GM18951 (cell line): ENCODE measurements at regions not wholly inside any gene's neighbourhood (a gene's known extent, or its start where the extent isn't known, plus 50 kb on each side); places are given as distances from the start of the nearest gene placed in this dataset.
"Not testable (repeated sequence)": the region's sequence is repeated elsewhere in the genome, so short reads cannot be mapped to it uniquely, and the experiment has no call there.

Experiments
- POLR2A ChIP-seq: IDR thresholded peaks from 4 replicates; pipeline ENCODE4 v1.6.1; 2011; ENCODE audit warnings: mild to moderate bottlenecking; ENCODE audit not compliant: insufficient read length, insufficient read depth; ENCODE audit errors: extremely low read depth
- in situ Hi-C: fragments of 300-500 bp; cut with MboI; formaldehyde crosslinking; loops from one replicate; pipeline ENCODE4 v1.12.0; 2022; ENCODE audit warnings: low sequenced_read_pairs, mixed read lengths, inconsistent platforms; ENCODE audit not compliant: unreplicated experiment

- in situ Hi-C loops = no loop called here
- TF ChIP-seq POLR2A = no peak
Observed at GRCh38 chr13:50255639-50256038, 240.4 kb downstream of the KCNRG start.

- in situ Hi-C loops = not testable (repeated sequence)
Observed at GRCh38 chr13:50256536-50257321, 241.5 kb downstream of the KCNRG start.

DNA sequence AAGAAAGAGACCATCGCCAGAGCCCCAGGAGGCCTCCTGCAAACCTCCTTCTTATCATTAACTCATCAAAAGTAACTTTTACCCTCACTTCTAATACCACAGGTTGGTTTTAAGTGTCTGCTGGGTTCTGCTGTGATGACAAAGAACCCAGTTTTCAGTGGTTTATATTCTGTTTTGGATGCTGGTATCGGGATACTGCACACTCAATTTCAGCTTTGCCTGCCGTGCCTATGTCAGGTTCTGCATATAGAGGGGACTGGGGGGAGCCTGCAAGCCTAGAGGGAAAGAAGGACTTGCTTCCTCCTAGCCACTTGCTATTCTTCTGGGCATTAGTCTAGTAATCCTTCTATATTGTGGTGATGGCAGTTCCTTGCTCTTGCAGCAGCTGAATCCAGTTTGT, 242.4 kb downstream of the KCNRG start:
- in situ Hi-C loops = no loop called here

GRCh38 chr13:50261130-50261901, 246.1 kb downstream of the KCNRG start:
- in situ Hi-C loops = no loop called here
- TF ChIP-seq POLR2A = no peak

More for the DNA sequence above, 242.4 kb downstream of the KCNRG start:
- no peak for TF ChIP-seq POLR2A

- TF ChIP-seq POLR2A = no peak
- in situ Hi-C loops = no loop called here
Observed at GRCh38 chr13:50267066-50267465, 251.8 kb downstream of the KCNRG start.

DNA sequence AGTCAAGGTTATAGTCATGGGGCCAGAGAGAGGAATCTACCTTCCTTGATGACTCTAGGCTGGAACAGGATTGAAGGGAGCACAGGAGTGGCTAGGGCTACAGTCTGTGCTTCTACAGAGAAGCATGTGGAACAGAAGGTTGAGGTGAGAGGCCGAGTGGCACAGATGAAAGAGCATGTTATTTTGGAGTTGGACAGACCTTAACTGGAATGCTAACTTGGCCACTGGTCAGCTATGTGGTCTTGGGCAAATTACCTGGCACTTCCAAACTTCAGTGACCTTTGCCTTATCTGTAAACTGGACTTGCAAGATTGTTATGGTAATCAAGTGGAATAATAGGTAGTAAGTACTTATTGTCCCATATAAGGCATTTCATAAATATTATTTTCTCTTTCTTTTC, 252.7 kb downstream of the KCNRG start:
- in situ Hi-C loops = no loop called here
- TF ChIP-seq POLR2A = no peak

GRCh38 chr13:50268500-50268899, 253.3 kb downstream of the KCNRG start:
- no peak for TF ChIP-seq POLR2A
- in situ Hi-C loops = no loop called here

DNA sequence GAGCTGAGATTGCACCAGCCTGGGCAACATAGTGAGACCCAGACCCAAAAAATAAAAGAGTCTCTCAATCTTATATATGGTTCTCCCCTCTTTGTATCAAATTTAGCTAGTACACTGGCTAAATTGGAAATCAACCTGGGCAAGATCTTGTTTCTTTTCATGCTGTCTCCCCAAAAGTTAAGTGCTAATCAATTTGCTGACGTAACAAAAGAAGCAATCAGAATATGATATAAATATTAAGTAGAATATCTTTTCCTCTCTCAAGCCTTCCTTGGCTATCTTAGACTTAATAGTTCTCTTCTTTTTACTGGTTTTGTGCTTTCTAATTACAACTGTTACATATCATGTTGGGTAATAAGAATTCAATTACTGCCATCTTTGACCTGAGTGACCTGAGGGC, 258.9 kb downstream of the KCNRG start:
- in situ Hi-C loops = no loop called here
- TF ChIP-seq POLR2A = no peak

DNA sequence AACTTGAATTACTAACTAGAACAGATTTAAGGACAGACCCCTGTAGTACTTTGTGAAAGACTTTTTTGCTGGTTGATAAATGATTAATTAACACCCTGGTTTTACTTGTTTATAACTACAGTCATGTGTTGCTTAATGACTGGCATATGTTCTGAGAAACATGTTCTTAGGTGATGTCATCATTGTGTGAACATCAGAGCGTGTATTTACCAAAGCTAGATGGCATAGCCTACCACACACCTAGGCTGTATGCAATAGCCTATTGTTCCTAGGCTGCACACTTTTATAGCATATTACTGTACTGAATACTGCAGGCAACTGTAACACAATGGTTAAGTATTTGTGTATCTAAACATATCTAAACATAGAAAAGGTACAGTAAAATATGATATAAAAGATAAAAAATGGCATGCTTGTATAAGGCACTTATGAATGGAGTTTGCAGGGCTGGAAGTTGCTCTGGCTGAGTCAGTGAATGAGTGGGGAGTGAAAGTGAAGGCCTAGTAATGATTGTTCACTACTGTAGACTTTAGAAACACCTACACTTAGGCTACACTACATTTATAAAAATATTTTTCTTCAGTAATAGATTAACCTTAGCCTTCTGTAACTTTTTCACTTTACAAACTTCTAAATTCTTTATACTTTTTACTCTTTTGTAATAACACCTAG, 260.3 kb downstream of the KCNRG start:
- in situ Hi-C loops = no loop called here
- no peak for TF ChIP-seq POLR2A

DNA sequence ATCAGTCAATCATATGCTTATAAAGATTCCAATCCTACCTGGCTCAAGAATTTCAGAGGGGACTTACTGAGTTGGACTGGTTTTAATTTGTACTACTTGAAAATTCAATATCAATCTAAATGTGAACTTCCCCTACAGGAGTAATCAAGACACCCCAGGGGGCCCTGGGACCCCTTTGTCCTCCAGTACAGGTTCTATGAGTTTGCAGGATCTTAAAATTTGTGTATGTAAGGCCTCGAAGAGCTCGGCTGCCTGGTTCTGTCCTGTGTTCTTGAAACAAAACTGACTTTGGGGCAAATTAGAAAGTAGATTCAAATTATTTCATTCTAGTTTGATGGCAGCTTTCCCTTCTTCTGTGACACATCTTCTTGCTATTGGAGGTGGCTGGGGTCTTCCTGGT, 261.3 kb downstream of the KCNRG start:
- no peak for TF ChIP-seq POLR2A
- in situ Hi-C loops = no loop called here

DNA sequence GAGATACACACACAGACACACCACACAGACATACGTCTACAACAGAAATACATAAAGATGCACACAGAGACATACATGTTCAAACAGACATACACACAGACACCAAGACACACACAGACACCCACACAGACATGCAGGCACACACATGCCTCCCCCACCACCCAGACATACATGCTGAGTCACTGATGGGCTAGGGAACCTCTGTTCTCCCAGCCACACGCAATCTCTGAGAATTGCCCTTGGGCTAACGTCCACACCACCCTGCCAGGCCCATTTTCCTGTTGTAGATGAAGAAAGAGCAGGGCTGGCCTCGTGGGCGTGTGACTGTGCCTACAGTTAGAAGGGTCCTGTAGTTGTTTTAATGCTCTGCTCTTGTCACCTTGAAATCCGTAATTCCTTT, 261.9 kb downstream of the KCNRG start:
- TF ChIP-seq POLR2A = no peak
- in situ Hi-C loops = no loop called here

DNA sequence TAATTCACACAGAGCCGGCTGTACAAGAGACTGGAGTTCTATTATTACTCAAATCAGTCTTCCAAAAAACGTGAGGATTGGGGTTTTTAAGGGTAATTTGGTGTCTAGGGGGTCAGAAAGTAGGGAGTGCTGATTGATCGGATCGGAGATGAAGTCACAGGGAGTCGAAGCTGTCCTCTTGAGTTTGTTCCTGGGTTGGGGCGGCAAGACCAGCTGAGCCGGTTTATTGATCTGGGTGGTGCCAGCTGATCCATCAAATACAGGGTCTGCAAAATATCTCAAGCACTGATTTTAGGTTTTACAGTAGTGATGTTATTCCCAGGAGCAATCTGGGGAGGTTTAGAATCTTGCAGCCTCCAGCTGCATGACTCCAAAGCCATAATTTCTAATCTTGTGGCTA, 262.7 kb downstream of the KCNRG start:
- TF ChIP-seq POLR2A = no peak
- in situ Hi-C loops = no loop called here

GRCh38 chr13:50280441-50280937, 265.2 kb downstream of the KCNRG start:
- in situ Hi-C loops = no loop called here

More at GRCh38 chr13:50280441-50280937, 265.2 kb downstream of the KCNRG start:
- TF ChIP-seq POLR2A = no peak
